ENCODE measurements at regions not wholly inside any gene's neighbourhood (a gene's known extent, or its start where the extent isn't known, plus 50 kb on each side); places are given as distances from the start of the nearest gene placed in this dataset.
A peak's percentile ranks its signal among the peaks of the same experiment; 100 is the strongest.

- Histone ChIP-seq H4K91ac (replicated peaks; ENCODE audit: insufficient read length, low read length) (no peak overlapping the region), H4K5ac (ENCODE audit: insufficient read length, low read depth, low read length) (peak overlapping the region; percentile 0), H3K9me3 (ENCODE audit: insufficient read depth in 2 of 2, low read depth in 1 of 2, low read length in 1 of 2) (no peaks in the 10 kb centered on the region), H3K18ac (ENCODE audit: extremely low read depth, low read length) (no peak overlapping the region), H3K27me3 (replicated peaks in 1 of 4; ENCODE audit: control insufficient read depth in 3 of 4, extremely low read depth in 1 of 4, insufficient read depth in 3 of 4, low read length in 3 of 4) (no peaks in the 10 kb centered on the region), H3K14ac (ENCODE audit: insufficient read length) (no peak overlapping the region), H3K23me2 (ENCODE audit: low read depth, low read length) (no peaks in the 10 kb centered on the region), H4K20me1 (replicated peaks in 1 of 2; ENCODE audit: control insufficient read depth in 1 of 2, insufficient read depth in 2 of 2, low read length in 2 of 2) (no peaks in the 10 kb centered on the region), H3K4me3 (ENCODE audit: extremely low read depth in 1 of 4, insufficient read depth in 2 of 4, low read depth in 3 of 4, low read length in 4 of 4) (no peak overlapping the region; a peak in 1 of 8 replicates), H3K4me2 (ENCODE audit: insufficient read depth in 1 of 2, low read depth in 2 of 2, low read length in 2 of 2) (peak overlapping the region in 1 of 2 experiments; percentile 16; a peak in 1 of 4 replicates), H2AK5ac (ENCODE audit: low read depth, low read length) (no peak overlapping the region), H3K4ac (replicated peaks; ENCODE audit: insufficient read length, low read depth, low read length) (no peak overlapping the region), H2AFZ (ENCODE audit: low read length) (peak overlapping the region; percentile 95; the same call in 1 of the 2 replicates), H3K36me3 (ENCODE audit: control insufficient read depth in 2 of 4, insufficient read depth in 4 of 4, low read length in 3 of 4) (no peaks in the 10 kb centered on the region), H3K79me1 (ENCODE audit: low read depth, low read length) (no peaks in the 10 kb centered on the region), H3K4me1 (replicated peaks in 1 of 4; ENCODE audit: control insufficient read depth in 3 of 4, insufficient read depth in 4 of 4, low read length in 3 of 4) (peaks cover 2 to 6% (median 4%) of the 10 kb centered on the region in 4 experiments; a peak in 5 of 7 replicates), H2BK120ac (replicated peaks; ENCODE audit: low read depth, low read length) (no peak overlapping the region), H3K23ac (ENCODE audit: insufficient read length) (no peak overlapping the region), H3K27ac (ENCODE audit: low read depth, low read length) (no peak overlapping the region), H3K9ac (replicated peaks in 1 of 4; ENCODE audit: extremely low read depth in 1 of 4, low read depth in 3 of 4, low read length in 3 of 4) (no peak overlapping the region), H3K56ac (replicated peaks; ENCODE audit: insufficient read length, low read depth, low read length) (no peak overlapping the region), H4K8ac (ENCODE audit: extremely low read depth, insufficient read depth, low read length) (no peak overlapping the region), H2BK20ac (ENCODE audit: low read length) (no peak overlapping the region), H2BK15ac (ENCODE audit: low read length) (no peak overlapping the region), H2BK5ac (ENCODE audit: low read depth, low read length) (no peak overlapping the region), H3K79me2 (ENCODE audit: control insufficient read depth in 1 of 2, insufficient read depth in 2 of 2, low read length in 2 of 2) (no peaks in the 10 kb centered on the region), H2BK12ac (ENCODE audit: low read depth, low read length) (no peak overlapping the region)
- ChIA-PET CTCF (ENCODE audit: partially characterized antibody) (interaction anchor here (1.3 kb wide), 1 partner anchor 11 kb away, joined by 3 read pairs; no protein-coding TSS in a partner anchor), POLR2A (ENCODE audit: partially characterized antibody) (no interaction called here)
- WGBS, 2 experiments (ENCODE audit: extremely low coverage in 1 of 2, insufficient coverage in 1 of 2, insufficient read length in 1 of 2, insufficient replicate concordance in 2 of 2, low coverage in 1 of 2, low lambda C conversion rate in 2 of 2, missing lambda C conversion rate in 1 of 2): 47% methylated on average over 4 of the region's 4 CpGs; no CpG with 5 or more reads in 1 of the 2 experiments
- no peak for DNase-seq (ENCODE audit: low read depth in 1 of 2, low spot score in 2 of 2)
- no peak for FAIRE-seq
- TF ChIP-seq JUN (IDR thresholded peaks at IDR 0.05; ENCODE audit: low read depth, low read length) (no peak), HDAC2 (IDR thresholded peaks at IDR 0.05; ENCODE audit: borderline replicate concordance in 1 of 2, low read depth in 2 of 2, low read length in 2 of 2) (no peak), MAX (IDR thresholded peaks at IDR 0.05) (no peak)
- TF ChIP-seq, protein P1, sequence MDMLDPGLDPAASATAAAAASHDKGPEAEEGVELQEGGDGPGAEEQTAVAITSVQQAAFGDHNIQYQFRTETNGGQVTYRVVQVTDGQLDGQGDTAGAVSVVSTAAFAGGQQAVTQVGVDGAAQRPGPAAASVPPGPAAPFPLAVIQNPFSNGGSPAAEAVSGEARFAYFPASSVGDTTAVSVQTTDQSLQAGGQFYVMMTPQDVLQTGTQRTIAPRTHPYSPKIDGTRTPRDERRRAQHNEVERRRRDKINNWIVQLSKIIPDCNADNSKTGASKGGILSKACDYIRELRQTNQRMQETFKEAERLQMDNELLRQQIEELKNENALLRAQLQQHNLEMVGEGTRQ (IDR thresholded peaks at IDR 0.05; ENCODE audit: low read length): no peak
Observed at GRCh38 chr18:40576507-40577115, 1378.4 kb upstream of the PIK3C3 start.

Data from H1 (cell line).